Ovary (tissue), 7 donors: ENCODE measurements at regions not wholly inside any gene's neighbourhood (a gene's known extent, or its start where the extent isn't known, plus 50 kb on each side); places are given as distances from the start of the nearest gene placed in this dataset.

Source experiments
- DNase-seq, 5 donors: peaks; one replicate each; pipeline ENCODE4 v3.0.0-alpha.2; 2019 to 2020
- H3K27ac ChIP-seq, 2 donors: fragments of 200-600 bp; one replicate each; pipeline versions ENCODE4 v1.5.1 to v1.8.0; 2019 to 2022
- H3K27me3 ChIP-seq: fragments of 200-600 bp; one replicate; pipeline ENCODE4 v1.8.0; 2022
- H3K36me3 ChIP-seq: fragments of 200-600 bp; sonication (generic); one replicate; pipeline ENCODE4 v1.5.1; 2019
- H3K4me1 ChIP-seq: one replicate; pipeline ENCODE4 v1.8.1; 2013; ENCODE audit warnings: mild to moderate bottlenecking, moderate library complexity; ENCODE audit not compliant: insufficient read depth
- H3K4me3 ChIP-seq: fragments of 200-600 bp; sonication (generic); one replicate; pipeline ENCODE4 v1.5.1; 2017
- H3K9me3 ChIP-seq, 2 donors: fragments of 200-600 bp in 1 of 2; sonication (generic) in 1 of 2; one replicate each; pipeline versions ENCODE4 v1.5.1 to v1.8.1; 2013 to 2019; ENCODE audit warnings: mild to moderate bottlenecking in 1 of 2, moderate library complexity in 1 of 2
- CTCF ChIP-seq, 3 donors: fragments of 450-650 bp in 2 of 3; fragments of 200-600 bp in 1 of 3; IDR thresholded peaks; one replicate each; pipeline versions ENCODE4 v1.5.1 to v1.8.0; 2016 to 2022; ENCODE audit warnings: antibody characterized with exemption in 3 of 3, mild to moderate bottlenecking in 1 of 3
- EP300 ChIP-seq: sonication (generic); formaldehyde crosslinking; IDR thresholded peaks from one replicate; pipeline ENCODE4 v1.6.1; 2017; ENCODE audit warnings: antibody characterized with exemption
- POLR2A ChIP-seq: fragments of 450-650 bp; IDR thresholded peaks from one replicate; pipeline ENCODE4 v1.6.1; 2017; ENCODE audit warnings: antibody characterized with exemption, mild to moderate bottlenecking, moderate library complexity
- WGBS, 3 donors: extraction: QIAGEN DNeasy Blood & Tissue Kit in 1 of 3; methylation state at CpG; one replicate each; pipeline versions ENCODE4 v1.1.5 to v1.1.7; 2013 to 2017; 5-methylcytosine and 5-hydroxymethylcytosine counted together
- intact Hi-C, 4 donors: fragments of 100-400 bp; cut with DNase I; formaldehyde crosslinking; loops; one replicate each; pipeline versions ENCODE4 v1.11.0 to v1.15.1; 2022 to 2023
- donor health status: DM: no; HTN: no; CAD: no; lungs with moderate emphysema.
- donor health status: DM: no; HTN: no; CAD: no.
- donor health status: Bipolar disorder and iron deficiency.
- donor health status: DM: no; HTN: no; CAD: no.
- donor health status: DM: yes; HTN: yes; CAD: no.

GRCh38 chr3:74845081-74845480, 230.6 kb upstream of the CNTN3 start:
- no peaks in the 10 kb centered on the region for H3K9me3 ChIP-seq
- no peak overlapping the region for H3K4me3 ChIP-seq
- 74 to 91% (median 85%) methylated on average over 1 of the region's 1 CpG for WGBS, 3 donors
- intact Hi-C loops, result loop anchor here in 1 of 4 donors (5.0 kb wide), 1 partner anchor 1712 kb away; no protein-coding TSS in a partner anchor
- H3K4me1 ChIP-seq, result no peaks in the 10 kb centered on the region
- no peaks in the 10 kb centered on the region for H3K36me3 ChIP-seq
- TF ChIP-seq POLR2A, result no peak
- TF ChIP-seq CTCF (IDR thresholded peaks at IDR 0.05), result no peak
- no peak for TF ChIP-seq EP300
- H3K27me3 ChIP-seq, result no peaks in the 10 kb centered on the region
- no peak for DNase-seq
- no peak overlapping the region for H3K27ac ChIP-seq

GRCh38 chr3:74844428-74844827, 230.0 kb upstream of the CNTN3 start:
- Histone ChIP-seq H3K4me3 (no peak overlapping the region), H3K27me3 (no peaks in the 10 kb centered on the region), H3K9me3 (no peaks in the 10 kb centered on the region), H3K36me3 (no peaks in the 10 kb centered on the region), H3K4me1 (no peaks in the 10 kb centered on the region), H3K27ac (no peak overlapping the region)
- WGBS, 3 donors, result 42 to 70% (median 45%) methylated on average over 1 of the region's 1 CpG
- intact Hi-C loops, result no loop called here
- DNase-seq, result no peak
- no peak for TF ChIP-seq EP300

- TF ChIP-seq CTCF (IDR thresholded peaks at IDR 0.05), result no peak
- no peak for TF ChIP-seq EP300
- no peak for TF ChIP-seq POLR2A
- Histone ChIP-seq H3K27me3 (no peaks in the 10 kb centered on the region), H3K9me3 (no peaks in the 10 kb centered on the region), H3K36me3 (no peaks in the 10 kb centered on the region), H3K4me1 (no peaks in the 10 kb centered on the region), H3K4me3 (no peak overlapping the region), H3K27ac (no peak overlapping the region)
- intact Hi-C loops, result no loop called here
- WGBS, 3 donors, result 47 to 61% (median 51%) methylated on average over 2 of the region's 2 CpGs
- DNase-seq, result no peak
Observed at GRCh38 chr3:74842649-74843048, 228.2 kb upstream of the CNTN3 start.

GRCh38 chr3:74842141-74842540, 227.7 kb upstream of the CNTN3 start:
- Histone ChIP-seq H3K27me3 (no peaks in the 10 kb centered on the region), H3K27ac (no peak overlapping the region), H3K4me3 (no peak overlapping the region), H3K4me1 (no peaks in the 10 kb centered on the region), H3K36me3 (no peaks in the 10 kb centered on the region), H3K9me3 (no peaks in the 10 kb centered on the region)
- TF ChIP-seq CTCF (IDR thresholded peaks at IDR 0.05) (no peak), EP300 (no peak), POLR2A (no peak)
- DNase-seq, result no peak
- intact Hi-C loops, result no loop called here
- WGBS, 3 donors, result 14 to 23% (median 21%) methylated on average over 1 of the region's 1 CpG

- no peaks in the 10 kb centered on the region for H3K4me1 ChIP-seq
- no peak overlapping the region for H3K4me3 ChIP-seq
- DNase-seq, result no peak
- no peak overlapping the region for H3K27ac ChIP-seq
- TF ChIP-seq EP300, result no peak
- TF ChIP-seq CTCF (IDR thresholded peaks at IDR 0.05), result no peak
- TF ChIP-seq POLR2A, result no peak
- no peaks in the 10 kb centered on the region for H3K36me3 ChIP-seq
- no peaks in the 10 kb centered on the region for H3K27me3 ChIP-seq
- H3K9me3 ChIP-seq, result no peaks in the 10 kb centered on the region
- intact Hi-C loops, result no loop called here
- WGBS, 3 donors, result 92 to 95% (median 94%) methylated on average over 2 of the region's 2 CpGs
Observed at GRCh38 chr3:74839566-74839965, 225.1 kb upstream of the CNTN3 start.
